ENCODE measurements at regions not wholly inside any gene's neighbourhood (a gene's known extent, or its start where the extent isn't known, plus 50 kb on each side); places are given as distances from the start of the nearest gene placed in this dataset.

GRCh38 chr11:116221351-116221750, 551.4 kb downstream of the BUD13 start (continued):
- TF ChIP-seq ZBTB34 (CRISPR knock-in tag; IDR thresholded peaks at IDR 0.05) (no peak), ZNF414 (CRISPR knock-in tag; IDR thresholded peaks at IDR 0.05) (no peak), PPARG (CRISPR knock-in tag; conservative IDR thresholded peaks at IDR 0.05) (no peak), GTF2F1 (IDR thresholded peaks at IDR 0.05; ENCODE audit: low read length) (no peak)

GRCh38 chr11:116219171-116219635, 553.6 kb downstream of the BUD13 start:
- WGBS (ENCODE audit: low lambda C conversion rate): 15% methylated on average over 5 of the region's 5 CpGs

More at GRCh38 chr11:116219171-116219635, 553.6 kb downstream of the BUD13 start:
- Histone ChIP-seq H3K9ac (ENCODE audit: insufficient read depth, low read depth, low read length) (no peak overlapping the region), H3K9me3 (ENCODE audit: low read length) (no peaks in the 10 kb centered on the region), H4K20me1 (ENCODE audit: insufficient read depth, low read length) (no peaks in the 10 kb centered on the region), H3K27me3 (ENCODE audit: control insufficient read depth in 1 of 2, insufficient read depth in 2 of 2, low read length in 2 of 2) (peaks cover 0 to 3% of the 10 kb centered on the region in 2 experiments; a peak in 1 of 5 replicates), H3K27ac (ENCODE audit: extremely low read length, insufficient read depth, low read length) (no peak overlapping the region), H3K79me2 (ENCODE audit: insufficient read depth, low read length) (no peaks in the 10 kb centered on the region), H3K36me3 (replicated peaks in 1 of 2; ENCODE audit: control insufficient read depth in 1 of 2, insufficient read depth in 2 of 2, low read length in 2 of 2) (no peaks in the 10 kb centered on the region), H2AFZ (ENCODE audit: low read length) (no peak overlapping the region), H3K4me1 (ENCODE audit: insufficient read depth, low read length) (no peaks in the 10 kb centered on the region), H3K4me2 (ENCODE audit: low read depth, low read length) (no peak overlapping the region), H3K4me3 (replicated peaks in 1 of 3; ENCODE audit: insufficient read depth in 1 of 3, low read depth in 2 of 3, low read length in 3 of 3) (no peak overlapping the region)
- in situ Hi-C loops (cut with HindIII; ENCODE audit: extremely low pct_ligation_motif_present, low pct_unique_long_range_greater_than_20kb) (loop anchor here (10.0 kb wide), 1 partner anchor 276 kb away; no protein-coding TSS in a partner anchor), intact Hi-C loops (cut with micrococcal nuclease; ENCODE audit: unreplicated experiment) (loop anchor here (5.0 kb wide), 1 partner anchor 278 kb away; no protein-coding TSS in a partner anchor)
- ChIA-PET CTCF (ENCODE audit: low intra/inter-chr PET ratio, low total read pairs) (no interaction called here), POLR2A (no interaction called here)
- BruUV-seq (replicated peaks): no TSS peak
- TF ChIP-seq ZNF33A (CRISPR knock-in tag; IDR thresholded peaks at IDR 0.05; ENCODE audit: borderline replicate concordance) (no peak), GATAD1 (CRISPR knock-in tag; IDR thresholded peaks at IDR 0.05) (no peak), KDM3A (CRISPR knock-in tag; IDR thresholded peaks at IDR 0.05; ENCODE audit: low read depth) (no peak), DZIP1 (CRISPR knock-in tag; IDR thresholded peaks at IDR 0.05) (no peak), SNAI1 (CRISPR knock-in tag; IDR thresholded peaks at IDR 0.05; ENCODE audit: borderline replicate concordance) (no peak), STAG1 (CRISPR knock-in tag; IDR thresholded peaks at IDR 0.05) (no peak), SAP130 (CRISPR knock-in tag; IDR thresholded peaks at IDR 0.05; ENCODE audit: low read depth) (no peak), ZBTB1 (CRISPR knock-in tag; IDR thresholded peaks at IDR 0.05; ENCODE audit: borderline replicate concordance) (no peak), ZBTB25 (CRISPR knock-in tag; IDR thresholded peaks at IDR 0.05) (no peak), ZMYM3 (CRISPR knock-in tag; IDR thresholded peaks at IDR 0.05) (no peak), STAT5B (CRISPR knock-in tag; IDR thresholded peaks at IDR 0.05) (no peak), SKI (IDR thresholded peaks at IDR 0.05; ENCODE audit: partially characterized antibody) (no peak), ELF3 (CRISPR knock-in tag; IDR thresholded peaks at IDR 0.05) (no peak)
- DNase-seq (ENCODE audit: low spot score) (no peak), ATAC-seq (no peak), FAIRE-seq (no peak)

Data from HepG2 (cell line).